ENCODE measurements at regions not wholly inside any gene's neighbourhood (a gene's known extent, or its start where the extent isn't known, plus 50 kb on each side); places are given as distances from the start of the nearest gene placed in this dataset.

DNA sequence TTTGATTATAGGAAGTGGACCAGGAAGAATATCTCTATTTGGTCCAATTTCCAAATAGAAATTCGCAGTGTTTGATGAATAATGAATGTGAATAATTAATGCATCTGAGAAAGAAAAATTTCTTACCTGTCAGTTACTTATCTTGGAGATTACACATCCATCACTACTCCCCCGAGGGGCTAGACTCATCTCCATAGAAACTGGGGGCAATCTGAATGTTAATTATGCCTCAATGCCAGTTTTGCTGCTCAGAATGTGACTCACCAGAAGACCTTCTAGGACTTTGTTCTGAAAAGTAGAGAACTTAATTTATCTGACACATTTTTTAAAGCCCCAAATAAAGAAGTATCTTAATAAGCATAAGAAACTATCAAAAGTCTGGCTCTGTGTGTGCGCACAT lies 233.4 kb upstream of the NR4A3 start:
- H3K27me3 Mint-ChIP-seq (ENCODE audit: low read depth): peaks cover 11% of the 10 kb centered on the region
- H3K4me3 Mint-ChIP-seq (ENCODE audit: low read depth): no peak overlapping the region
- H3K27ac Mint-ChIP-seq: no peak overlapping the region
- no peaks in the 10 kb centered on the region for H3K9me3 Mint-ChIP-seq
- H3K4me1 Mint-ChIP-seq (ENCODE audit: low read depth): peaks cover 2% of the 10 kb centered on the region
- no peaks in the 10 kb centered on the region for H3K36me3 Mint-ChIP-seq (ENCODE audit: low read depth)
- no peak for DNase-seq (ENCODE audit: low spot score)
- intact Hi-C loops (cut with micrococcal nuclease): no loop called here

DNA sequence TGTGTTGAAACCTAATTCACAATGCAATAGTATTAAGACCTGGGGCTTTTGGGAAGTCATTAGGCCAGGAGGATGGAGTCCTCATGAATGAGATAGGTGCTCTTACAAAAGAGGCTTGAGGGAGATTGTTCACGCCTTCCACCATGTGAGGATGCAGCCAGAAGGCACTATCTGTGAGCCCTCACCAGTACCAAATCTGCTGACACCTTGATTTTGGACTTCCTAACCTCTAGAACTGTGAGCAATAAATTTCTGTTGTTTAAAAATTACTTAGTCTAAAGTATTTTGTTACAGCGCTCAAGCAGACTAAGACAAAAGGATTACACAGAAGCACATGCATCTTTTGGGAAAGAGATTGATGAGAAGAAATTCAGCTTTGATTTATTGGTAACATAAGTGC lies 232.9 kb upstream of the NR4A3 start:
- DNase-seq (ENCODE audit: low spot score): no peak
- no peaks in the 10 kb centered on the region for H3K36me3 Mint-ChIP-seq (ENCODE audit: low read depth)
- no peak overlapping the region for H3K4me3 Mint-ChIP-seq (ENCODE audit: low read depth)
- peaks cover 2% of the 10 kb centered on the region for H3K4me1 Mint-ChIP-seq (ENCODE audit: low read depth)
- intact Hi-C loops (cut with micrococcal nuclease): no loop called here
- H3K27ac Mint-ChIP-seq: no peak overlapping the region
- peaks cover 7% of the 10 kb centered on the region for H3K27me3 Mint-ChIP-seq (ENCODE audit: low read depth)
- H3K9me3 Mint-ChIP-seq: no peaks in the 10 kb centered on the region

DNA sequence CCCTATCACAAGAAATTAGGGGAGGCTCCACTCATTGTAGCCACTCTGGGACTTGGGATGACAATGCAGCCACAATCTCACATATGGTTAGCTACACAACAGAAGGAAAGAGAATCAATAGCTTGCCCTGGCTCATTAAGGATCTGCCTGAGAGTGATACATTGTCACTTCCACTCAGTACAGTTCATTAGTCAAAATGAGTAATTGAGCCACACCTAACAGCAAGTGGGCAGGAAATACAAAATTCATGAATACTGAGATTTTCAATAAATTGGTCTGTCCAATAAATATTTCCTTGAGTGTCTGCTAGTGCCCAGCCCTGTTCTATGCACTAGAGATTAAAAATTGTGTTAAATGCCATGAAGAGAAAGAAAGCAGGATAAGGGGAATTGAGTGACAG lies 231.3 kb upstream of the NR4A3 start:
- Mint-ChIP-seq H3K4me3 (ENCODE audit: low read depth) (no peak overlapping the region), H3K27me3 (ENCODE audit: low read depth) (peaks cover 8% of the 10 kb centered on the region), H3K27ac (no peak overlapping the region), H3K4me1 (ENCODE audit: low read depth) (peaks cover 10% of the 10 kb centered on the region), H3K36me3 (ENCODE audit: low read depth) (no peaks in the 10 kb centered on the region), H3K9me3 (no peaks in the 10 kb centered on the region)
- intact Hi-C loops (cut with micrococcal nuclease): no loop called here
- DNase-seq (ENCODE audit: low spot score): no peak

DNA sequence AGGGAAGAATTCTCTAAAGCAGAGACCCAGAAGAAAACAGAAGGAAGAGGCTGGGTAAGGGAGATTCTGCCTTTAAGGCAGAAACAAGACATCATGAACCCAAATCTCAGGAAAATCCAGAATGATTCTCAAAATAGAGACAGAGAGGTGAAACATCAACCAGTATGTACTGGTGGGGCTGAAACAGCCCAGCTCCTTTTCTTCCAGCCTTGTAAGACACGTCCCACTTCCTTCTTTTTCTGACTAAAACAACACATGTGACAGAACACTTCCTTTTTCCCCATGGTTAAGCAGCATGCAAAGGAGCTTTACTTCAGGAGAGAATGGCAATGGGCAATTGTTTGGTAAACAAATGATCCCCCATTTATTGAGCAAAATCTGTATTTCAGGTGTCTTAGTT lies 230.8 kb upstream of the NR4A3 start:
- no peak for DNase-seq (ENCODE audit: low spot score)
- Mint-ChIP-seq H3K36me3 (ENCODE audit: low read depth) (no peaks in the 10 kb centered on the region), H3K4me3 (ENCODE audit: low read depth) (no peak overlapping the region)

DNA sequence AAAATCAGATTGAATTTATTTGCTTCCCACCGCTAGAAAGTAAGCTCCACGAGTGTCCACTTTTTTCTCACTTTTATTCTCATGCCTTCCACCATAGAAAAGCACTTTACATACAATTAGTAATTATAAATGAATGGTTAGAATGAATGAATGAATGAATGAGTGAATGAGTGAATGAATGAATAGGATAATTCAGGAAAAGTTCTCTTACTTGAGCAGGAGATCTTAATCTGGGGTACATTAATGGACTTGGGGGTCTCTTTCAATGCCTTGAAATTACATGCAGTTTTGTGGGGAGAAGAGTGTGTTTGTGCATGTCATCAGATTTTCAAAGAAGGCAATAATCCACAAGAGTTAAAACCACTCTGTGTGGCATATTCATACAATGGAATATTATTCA lies 229.9 kb upstream of the NR4A3 start:
- Mint-ChIP-seq H3K27ac (no peak overlapping the region), H3K27me3 (ENCODE audit: low read depth) (peaks cover 5% of the 10 kb centered on the region), H3K36me3 (ENCODE audit: low read depth) (no peaks in the 10 kb centered on the region), H3K9me3 (no peaks in the 10 kb centered on the region), H3K4me1 (ENCODE audit: low read depth) (peaks cover 18% of the 10 kb centered on the region), H3K4me3 (ENCODE audit: low read depth) (no peak overlapping the region)
- no peak for DNase-seq (ENCODE audit: low spot score)
- intact Hi-C loops (cut with micrococcal nuclease): no loop called here

More for the DNA sequence above, 230.8 kb upstream of the NR4A3 start:
- intact Hi-C loops (cut with micrococcal nuclease): no loop called here
- Mint-ChIP-seq H3K27me3 (ENCODE audit: low read depth) (peaks cover 8% of the 10 kb centered on the region), H3K9me3 (no peaks in the 10 kb centered on the region), H3K27ac (no peak overlapping the region), H3K4me1 (ENCODE audit: low read depth) (peaks cover 14% of the 10 kb centered on the region)

DNA sequence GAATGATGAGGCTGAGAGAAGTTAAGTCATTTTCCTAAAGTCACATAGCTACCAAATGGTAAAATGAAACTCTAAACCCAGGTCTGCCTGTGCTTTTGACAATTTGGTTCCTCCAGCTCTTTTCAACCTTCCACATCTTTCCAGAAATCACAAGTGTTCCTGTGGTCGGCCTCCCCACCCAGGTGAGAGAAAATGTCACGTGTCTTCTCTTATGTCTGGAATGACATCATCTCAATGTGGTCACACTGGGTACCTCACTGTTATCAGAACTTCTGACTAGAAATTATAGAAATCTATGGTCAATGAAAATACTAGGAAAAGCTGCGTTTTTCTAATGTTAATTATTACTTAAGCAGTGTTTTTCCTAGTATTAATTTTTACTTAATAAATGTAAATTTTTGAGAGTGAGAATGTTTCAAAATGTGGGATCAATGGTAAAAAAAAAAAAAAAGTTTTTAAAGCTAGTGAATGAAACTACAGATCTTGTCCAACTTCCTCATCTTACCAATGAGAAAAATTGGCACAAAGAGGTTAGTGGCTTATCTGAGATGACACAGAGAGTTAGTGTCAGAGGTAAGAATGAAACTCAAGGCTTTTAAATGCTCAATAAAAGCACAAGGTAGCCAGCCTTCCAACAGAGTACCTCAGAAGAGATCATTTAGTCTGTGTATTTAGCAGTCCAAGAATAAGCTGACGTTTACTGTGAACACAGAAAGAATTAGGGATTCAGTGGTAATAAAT lies 228.7 kb upstream of the NR4A3 start:
- Mint-ChIP-seq H3K9me3 (no peaks in the 10 kb centered on the region), H3K27ac (no peak overlapping the region), H3K36me3 (ENCODE audit: low read depth) (no peaks in the 10 kb centered on the region), H3K4me1 (ENCODE audit: low read depth) (peaks cover 18% of the 10 kb centered on the region), H3K27me3 (ENCODE audit: low read depth) (peaks cover 5% of the 10 kb centered on the region), H3K4me3 (ENCODE audit: low read depth) (no peak overlapping the region)
- no peak for DNase-seq (ENCODE audit: low spot score)
- intact Hi-C loops (cut with micrococcal nuclease): no loop called here

DNA sequence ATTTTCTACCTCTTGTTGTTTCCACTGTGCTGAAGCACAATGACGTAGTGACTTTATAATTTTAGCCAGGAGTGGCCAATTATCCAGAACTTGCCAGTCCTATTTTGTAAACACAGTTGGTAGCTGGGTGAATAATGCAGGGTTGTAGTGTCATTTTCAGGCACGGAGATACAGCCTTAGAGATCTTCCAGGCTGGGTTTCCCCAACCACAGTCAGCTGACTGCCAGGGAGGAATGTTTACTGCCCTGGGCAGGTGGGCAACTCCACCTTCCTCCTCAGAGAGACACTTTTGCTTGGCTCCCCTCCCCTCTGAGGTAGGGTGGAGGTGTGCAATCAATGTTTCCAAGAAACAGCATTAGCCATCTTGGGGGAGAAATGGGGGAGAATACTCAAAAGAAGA lies 228.1 kb upstream of the NR4A3 start:
- Mint-ChIP-seq H3K9me3 (no peaks in the 10 kb centered on the region), H3K4me3 (ENCODE audit: low read depth) (no peak overlapping the region), H3K27me3 (ENCODE audit: low read depth) (peaks cover 4% of the 10 kb centered on the region), H3K4me1 (ENCODE audit: low read depth) (peaks cover 18% of the 10 kb centered on the region), H3K36me3 (ENCODE audit: low read depth) (no peaks in the 10 kb centered on the region), H3K27ac (no peak overlapping the region)
- intact Hi-C loops (cut with micrococcal nuclease): no loop called here
- DNase-seq (ENCODE audit: low spot score): no peak

DNA sequence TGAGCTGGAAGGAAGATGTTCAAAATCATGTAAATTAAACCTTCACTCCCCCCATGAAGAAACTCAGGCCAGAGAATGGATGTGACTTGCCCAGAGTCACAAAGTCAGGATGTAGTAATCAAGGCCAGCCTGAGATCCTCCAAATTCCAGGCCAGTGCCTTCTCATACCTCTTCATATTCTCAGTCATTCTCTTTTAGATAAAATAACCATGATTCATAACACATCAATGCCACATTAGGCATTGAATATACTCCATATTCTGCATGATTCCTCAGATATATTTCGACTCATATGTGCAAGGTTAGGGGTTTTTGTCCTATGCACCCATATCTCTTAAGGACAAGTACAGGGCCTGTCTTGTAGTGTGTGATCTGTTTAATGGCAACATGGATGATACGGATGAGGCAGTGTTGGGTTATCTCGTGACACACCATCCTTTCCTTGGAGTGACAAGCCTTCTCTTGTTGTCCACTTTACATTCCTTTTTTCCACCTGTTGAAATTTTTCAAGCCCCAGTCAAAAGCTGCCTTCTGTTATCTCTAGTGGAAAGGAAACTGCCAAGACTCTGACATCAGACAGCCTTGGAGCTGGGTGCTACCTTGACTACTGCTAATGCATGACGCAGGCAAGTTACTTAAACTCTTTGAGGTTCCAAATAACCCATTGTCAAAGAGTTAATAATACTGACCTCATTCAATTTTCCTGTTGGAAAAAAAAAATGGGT lies 227.5 kb upstream of the NR4A3 start:
- no peak overlapping the region for H3K4me3 Mint-ChIP-seq (ENCODE audit: low read depth)
- peaks cover 18% of the 10 kb centered on the region for H3K4me1 Mint-ChIP-seq (ENCODE audit: low read depth)
- DNase-seq (ENCODE audit: low spot score): no peak
- no peaks in the 10 kb centered on the region for H3K36me3 Mint-ChIP-seq (ENCODE audit: low read depth)
- intact Hi-C loops (cut with micrococcal nuclease): no loop called here
- peaks cover 3% of the 10 kb centered on the region for H3K27me3 Mint-ChIP-seq (ENCODE audit: low read depth)
- no peaks in the 10 kb centered on the region for H3K9me3 Mint-ChIP-seq
- H3K27ac Mint-ChIP-seq: no peak overlapping the region

DNA sequence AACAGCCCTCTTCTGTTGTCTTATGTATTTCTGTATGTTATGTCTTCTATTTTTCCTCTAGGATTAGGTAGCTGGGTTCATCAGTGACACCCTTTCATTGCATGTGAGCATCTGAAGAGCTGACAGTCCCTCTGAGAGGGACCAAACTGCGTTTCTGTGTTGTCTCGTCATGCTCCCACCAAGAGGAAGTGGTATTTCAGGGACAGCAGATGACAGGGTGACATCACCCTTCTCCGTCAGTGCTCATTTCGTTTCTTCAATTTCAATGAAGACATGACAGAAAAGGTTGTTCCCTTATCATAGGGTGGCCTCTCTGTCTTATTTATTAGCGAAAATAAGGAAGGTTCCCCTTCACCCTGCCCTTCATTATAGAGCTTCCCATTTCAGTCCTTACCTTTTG lies 225.9 kb upstream of the NR4A3 start:
- intact Hi-C loops (cut with micrococcal nuclease): loop anchor here (5.0 kb wide), 1 partner anchor 83 kb away; no protein-coding TSS in a partner anchor
- no peak overlapping the region for H3K4me3 Mint-ChIP-seq (ENCODE audit: low read depth)
- DNase-seq (ENCODE audit: low spot score): no peak

DNA sequence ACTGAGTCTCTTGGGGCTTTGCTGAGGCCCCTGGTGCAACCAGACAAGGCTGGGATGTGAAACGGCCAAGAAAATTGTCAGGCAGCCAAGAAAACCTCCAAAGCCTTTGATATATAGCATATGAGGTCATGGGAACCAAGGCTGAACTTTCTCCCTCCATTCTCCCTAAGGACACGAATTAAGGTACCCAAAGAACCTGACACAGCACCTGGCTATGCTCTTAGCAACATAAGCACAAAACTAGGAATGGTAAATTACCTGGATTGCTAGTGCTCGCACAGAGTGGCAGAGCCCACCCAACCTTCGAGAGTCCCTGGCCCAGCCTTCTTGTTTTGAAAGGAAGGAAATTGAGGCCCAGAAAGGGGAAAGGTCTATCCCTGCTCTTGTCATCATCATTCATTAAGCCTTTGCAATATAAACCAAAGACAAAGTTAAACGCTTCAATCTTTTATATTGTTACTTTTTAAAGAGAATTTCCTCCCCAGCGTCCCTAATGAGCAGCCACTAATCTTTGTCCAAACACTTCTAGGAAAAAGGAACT lies 220.0 kb upstream of the NR4A3 start:
- H3K4me1 Mint-ChIP-seq (ENCODE audit: low read depth): peaks cover 16% of the 10 kb centered on the region
- intact Hi-C loops (cut with micrococcal nuclease): loop anchor here (5.0 to 10.0 kb wide), 2 partner anchors 169 to 417 kb away; no protein-coding TSS in a partner anchor
- no peak overlapping the region for H3K4me3 Mint-ChIP-seq (ENCODE audit: low read depth)
- no peaks in the 10 kb centered on the region for H3K36me3 Mint-ChIP-seq (ENCODE audit: low read depth)
- no peak overlapping the region for H3K27ac Mint-ChIP-seq
- peaks cover 13% of the 10 kb centered on the region for H3K9me3 Mint-ChIP-seq
- no peaks in the 10 kb centered on the region for H3K27me3 Mint-ChIP-seq (ENCODE audit: low read depth)
- no peak for DNase-seq (ENCODE audit: low spot score)

More for the DNA sequence above, 225.9 kb upstream of the NR4A3 start:
- H3K9me3 Mint-ChIP-seq: no peaks in the 10 kb centered on the region
- H3K27me3 Mint-ChIP-seq (ENCODE audit: low read depth): peaks cover 3% of the 10 kb centered on the region
- no peaks in the 10 kb centered on the region for H3K36me3 Mint-ChIP-seq (ENCODE audit: low read depth)
- no peak overlapping the region for H3K27ac Mint-ChIP-seq
- peaks cover 18% of the 10 kb centered on the region for H3K4me1 Mint-ChIP-seq (ENCODE audit: low read depth)

DNA sequence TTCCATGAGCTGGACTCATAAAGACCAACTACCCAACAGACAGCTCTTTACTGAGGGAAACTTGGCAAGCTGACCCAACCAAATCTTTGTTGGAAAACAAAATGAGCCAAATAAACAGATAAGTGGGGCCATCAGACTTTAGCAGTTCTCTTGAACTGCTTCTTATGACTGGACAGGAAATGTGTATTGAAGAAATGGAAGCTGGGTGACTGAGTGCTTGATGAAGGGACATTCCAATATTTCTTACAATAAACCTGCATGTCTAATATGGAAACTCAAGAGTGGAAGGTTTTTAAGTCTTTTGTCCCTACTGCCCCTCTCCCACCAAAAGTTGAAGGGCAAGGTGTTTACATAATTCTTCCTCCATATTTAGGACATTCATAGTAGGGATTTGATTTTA lies 218.8 kb upstream of the NR4A3 start:
- Mint-ChIP-seq H3K36me3 (ENCODE audit: low read depth) (no peaks in the 10 kb centered on the region), H3K27me3 (ENCODE audit: low read depth) (no peaks in the 10 kb centered on the region), H3K9me3 (peaks cover 13% of the 10 kb centered on the region), H3K4me1 (ENCODE audit: low read depth) (peaks cover 18% of the 10 kb centered on the region), H3K4me3 (ENCODE audit: low read depth) (no peak overlapping the region), H3K27ac (peak overlapping the region; percentile 48)
- intact Hi-C loops (cut with micrococcal nuclease): loop anchor here (5.0 to 10.0 kb wide), 2 partner anchors 171 to 418 kb away; no protein-coding TSS in a partner anchor
- no peak for DNase-seq (ENCODE audit: low spot score)

DNA sequence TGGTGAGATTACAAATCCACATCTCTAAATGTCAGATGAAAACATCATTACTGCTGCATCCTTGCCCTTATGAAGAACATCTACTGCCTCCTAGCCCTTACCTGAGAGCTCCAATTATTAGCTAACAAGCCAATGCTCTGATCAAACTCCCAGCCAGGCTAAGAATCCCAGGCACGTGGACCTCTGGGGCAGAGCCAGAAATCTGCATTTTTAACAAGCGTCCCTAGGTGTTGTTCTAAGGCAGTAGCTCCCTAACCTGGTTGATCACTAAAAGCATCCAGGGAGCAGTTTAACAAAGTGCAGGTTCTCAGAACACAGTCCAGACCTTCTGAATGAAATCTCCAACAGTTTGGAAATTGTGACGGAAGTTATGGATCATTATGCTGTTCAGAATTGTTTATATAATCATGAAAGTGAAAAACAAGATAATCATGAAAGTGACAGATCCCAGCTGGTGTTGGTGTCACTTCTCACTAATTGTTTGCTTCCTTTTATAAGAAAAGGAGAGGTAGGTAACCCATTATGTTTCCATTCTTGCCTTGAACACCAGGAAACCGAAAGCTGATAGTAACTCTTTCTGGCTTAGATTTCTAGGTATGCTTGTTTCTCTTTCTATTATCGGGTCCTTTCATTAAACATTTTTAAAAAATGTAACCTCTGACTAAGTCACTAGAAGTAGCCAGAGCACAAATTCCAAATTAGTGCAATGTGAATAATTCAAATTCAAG lies 216.5 kb upstream of the NR4A3 start:
- Mint-ChIP-seq H3K4me1 (ENCODE audit: low read depth) (peaks cover 19% of the 10 kb centered on the region), H3K27me3 (ENCODE audit: low read depth) (no peaks in the 10 kb centered on the region), H3K27ac (no peak overlapping the region), H3K4me3 (ENCODE audit: low read depth) (no peak overlapping the region), H3K9me3 (peaks cover 13% of the 10 kb centered on the region), H3K36me3 (ENCODE audit: low read depth) (no peaks in the 10 kb centered on the region)
- intact Hi-C loops (cut with micrococcal nuclease): loop anchor here (10.0 kb wide), 1 partner anchor 420 kb away; no protein-coding TSS in a partner anchor
- DNase-seq (ENCODE audit: low spot score): no peak
